Ishikawa (cell line): ENCODE measurements at regions not wholly inside any gene's neighbourhood (a gene's known extent, or its start where the extent isn't known, plus 50 kb on each side); places are given as distances from the start of the nearest gene placed in this dataset.

Experiments used
- CREB1 ChIP-seq: IDR thresholded peaks from 2 replicates; pipeline ENCODE4 v1.6.1; 2012; ENCODE audit warnings: low read depth
- EGR1 ChIP-seq: IDR thresholded peaks from 2 replicates; pipeline ENCODE4 v1.6.1; 2012
- EP300 ChIP-seq: IDR thresholded peaks from 2 replicates; pipeline ENCODE4 v1.6.1; 2012; ENCODE audit warnings: borderline replicate concordance
- FOXM1 ChIP-seq: IDR thresholded peaks from 2 replicates; pipeline ENCODE4 v1.6.1; 2012; ENCODE audit warnings: low read depth, borderline replicate concordance
- MAX ChIP-seq: IDR thresholded peaks from 2 replicates; pipeline ENCODE4 v1.6.1; 2012
- RAD21 ChIP-seq: IDR thresholded peaks from 2 replicates; pipeline ENCODE4 v1.6.1; 2012; ENCODE audit warnings: low read depth
- REST ChIP-seq: IDR thresholded peaks from 2 replicates; pipeline ENCODE4 v1.6.1; 2012; ENCODE audit warnings: low read depth, mild to moderate bottlenecking
- TAF1 ChIP-seq: IDR thresholded peaks from 2 replicates; pipeline ENCODE4 v1.6.1; 2012; ENCODE audit warnings: low read depth, mild to moderate bottlenecking
- USF1 ChIP-seq: IDR thresholded peaks from 2 replicates; pipeline ENCODE4 v1.6.1; 2012
- YY1 ChIP-seq: IDR thresholded peaks from 2 replicates; pipeline ENCODE4 v1.6.1; 2012; ENCODE audit warnings: low read depth
- ZBTB7A ChIP-seq: IDR thresholded peaks from 2 replicates; pipeline ENCODE4 v1.6.1; 2012; ENCODE audit warnings: low read depth

- TF ChIP-seq TAF1 (no peak), EP300 (no peak), REST (no peak), MAX (no peak), ZBTB7A (no peak), CREB1 (no peak), YY1 (no peak), FOXM1 (no peak), RAD21 (no peak), EGR1 (no peak), USF1 (no peak)
Measured at GRCh38 chr9:118419676-118420075, 715.5 kb downstream of the TLR4 start.
